CD4-positive, alpha-beta T cell treated with Interleukin-15 for 1 hour (primary cell): ENCODE measurements at regions not wholly inside any gene's neighbourhood (a gene's known extent, or its start where the extent isn't known, plus 50 kb on each side); places are given as distances from the start of the nearest gene placed in this dataset.
"Not testable (repeated sequence)": the region's sequence is repeated elsewhere in the genome, so short reads cannot be mapped to it uniquely, and the experiment has no call there.

Experiments
- DNase-seq: peaks from one replicate; pipeline ENCODE4 v3.0.0-alpha.2; 2020

GRCh38 chr3:106029954-106030626, 161.3 kb upstream of the CBLB start:
- no peak for DNase-seq

- no peak for DNase-seq
Measured at GRCh38 chr3:106030627-106030963, 161.8 kb upstream of the CBLB start.

GRCh38 chr3:106032479-106032878, 163.7 kb upstream of the CBLB start:
- DNase-seq, result no peak

- DNase-seq, result no peak
Measured at GRCh38 chr3:106033654-106034053, 164.8 kb upstream of the CBLB start.

GRCh38 chr3:106034313-106034712, 165.5 kb upstream of the CBLB start:
- no peak for DNase-seq

GRCh38 chr3:106035619-106036018, 166.8 kb upstream of the CBLB start:
- no peak for DNase-seq

- DNase-seq, result no peak
Measured at GRCh38 chr3:106036696-106037095, 167.9 kb upstream of the CBLB start.

- DNase-seq, result no peak
Measured at GRCh38 chr3:106047221-106047620, 178.4 kb upstream of the CBLB start.

GRCh38 chr3:106048946-106049481, 180.2 kb upstream of the CBLB start:
- no peak for DNase-seq

- no peak for DNase-seq
Measured at GRCh38 chr3:106049821-106050220, 181.0 kb upstream of the CBLB start.

- no peak for DNase-seq
Measured at GRCh38 chr3:106056931-106057330, 188.1 kb upstream of the CBLB start.

- no peak for DNase-seq
Measured at GRCh38 chr3:106058475-106058874, 189.7 kb upstream of the CBLB start.

- DNase-seq, result no peak
Measured at GRCh38 chr3:106059953-106060517, 191.2 kb upstream of the CBLB start.

GRCh38 chr3:106063909-106064308, 195.1 kb upstream of the CBLB start:
- no peak for DNase-seq

- no peak for DNase-seq
Measured at GRCh38 chr3:106065831-106066230, 197.0 kb upstream of the CBLB start.

- DNase-seq, result no peak
Measured at GRCh38 chr3:106067711-106068110, 198.9 kb upstream of the CBLB start.

GRCh38 chr3:106068381-106068780, 199.6 kb upstream of the CBLB start:
- DNase-seq, result no peak

- no peak for DNase-seq
Measured at GRCh38 chr3:106068795-106069194, 200.0 kb upstream of the CBLB start.

- no peak for DNase-seq
Measured at GRCh38 chr3:106070187-106070586, 201.4 kb upstream of the CBLB start.

- DNase-seq, result no peak
Measured at GRCh38 chr3:106071306-106071705, 202.5 kb upstream of the CBLB start.

- not testable (repeated sequence) for DNase-seq
Measured at GRCh38 chr3:106072596-106072995, 203.8 kb upstream of the CBLB start.

GRCh38 chr3:106073806-106074205, 205.0 kb upstream of the CBLB start:
- DNase-seq, result not testable (repeated sequence)

- not testable (repeated sequence) for DNase-seq
Measured at GRCh38 chr3:106075731-106076130, 206.9 kb upstream of the CBLB start.

GRCh38 chr3:106078635-106079034, 209.8 kb upstream of the CBLB start:
- no peak for DNase-seq

GRCh38 chr3:106082616-106083015, 213.8 kb upstream of the CBLB start:
- no peak for DNase-seq
